Stimulated activated CD8-positive, alpha-beta memory T cell treated with anti-CD3 and anti-CD28 coated beads, Interleukin-15, amount 100 ng/mL, for 24 hours (primary cell): ENCODE measurements at regions not wholly inside any gene's neighbourhood (a gene's known extent, or its start where the extent isn't known, plus 50 kb on each side); places are given as distances from the start of the nearest gene placed in this dataset.
"Not testable (repeated sequence)": the region's sequence is repeated elsewhere in the genome, so short reads cannot be mapped to it uniquely, and the experiment has no call there.

Source experiments
- DNase-seq: peaks from one replicate; pipeline ENCODE4 v3.0.0-alpha.2; 2020; ENCODE audit warnings: low read depth

- no peak for DNase-seq
Observed at GRCh38 chr2:9708683-9709538, 78.1 kb upstream of the YWHAQ start.

GRCh38 chr2:9709539-9710285, 78.9 kb upstream of the YWHAQ start:
- DNase-seq = no peak

DNA sequence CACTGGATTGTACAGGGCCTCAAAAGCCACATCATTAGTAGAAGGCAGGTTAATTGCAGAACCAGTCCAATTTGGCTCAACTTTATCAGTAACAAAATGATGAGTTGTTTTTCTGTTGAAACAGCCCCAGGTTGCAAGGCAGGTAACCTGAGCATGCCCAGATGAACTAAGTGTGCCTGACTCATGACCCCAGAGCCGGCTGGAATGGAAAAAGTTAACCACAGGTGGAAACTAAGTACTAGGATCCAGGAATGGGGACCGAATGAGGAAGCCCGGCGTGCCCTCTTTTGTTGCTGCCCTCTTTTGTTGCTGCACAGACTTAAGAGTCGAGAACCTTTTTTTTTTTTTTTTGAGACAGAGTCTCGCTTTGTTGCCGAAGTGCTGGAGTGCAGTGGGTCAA, 79.5 kb upstream of the YWHAQ start:
- DNase-seq = no peak

GRCh38 chr2:9712263-9712662, 81.5 kb upstream of the YWHAQ start:
- DNase-seq = no peak

GRCh38 chr2:9714630-9715214, 83.9 kb upstream of the YWHAQ start:
- no peak for DNase-seq

DNA sequence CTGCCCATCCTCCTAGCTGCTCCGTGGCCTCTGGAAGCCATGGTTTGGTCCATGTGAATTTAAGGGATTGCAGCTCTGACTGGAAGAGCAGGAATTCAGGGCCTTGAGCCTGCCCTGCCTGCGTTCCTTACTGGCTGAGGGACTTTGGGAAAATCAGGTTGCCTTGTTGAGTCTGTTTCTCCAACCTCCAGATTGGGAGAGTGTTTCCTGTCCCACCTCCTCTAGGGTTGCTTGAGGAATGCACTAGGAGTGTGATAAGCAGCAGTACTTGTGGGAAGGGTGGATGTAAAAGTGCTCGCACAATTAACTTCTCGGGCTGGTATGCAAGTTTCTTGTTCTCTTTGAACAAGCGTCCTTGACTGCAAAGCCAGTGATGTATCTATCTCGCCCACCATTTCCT, 84.4 kb upstream of the YWHAQ start:
- no peak for DNase-seq

- DNase-seq = no peak
Observed at GRCh38 chr2:9717886-9718451, 87.2 kb upstream of the YWHAQ start.

DNA sequence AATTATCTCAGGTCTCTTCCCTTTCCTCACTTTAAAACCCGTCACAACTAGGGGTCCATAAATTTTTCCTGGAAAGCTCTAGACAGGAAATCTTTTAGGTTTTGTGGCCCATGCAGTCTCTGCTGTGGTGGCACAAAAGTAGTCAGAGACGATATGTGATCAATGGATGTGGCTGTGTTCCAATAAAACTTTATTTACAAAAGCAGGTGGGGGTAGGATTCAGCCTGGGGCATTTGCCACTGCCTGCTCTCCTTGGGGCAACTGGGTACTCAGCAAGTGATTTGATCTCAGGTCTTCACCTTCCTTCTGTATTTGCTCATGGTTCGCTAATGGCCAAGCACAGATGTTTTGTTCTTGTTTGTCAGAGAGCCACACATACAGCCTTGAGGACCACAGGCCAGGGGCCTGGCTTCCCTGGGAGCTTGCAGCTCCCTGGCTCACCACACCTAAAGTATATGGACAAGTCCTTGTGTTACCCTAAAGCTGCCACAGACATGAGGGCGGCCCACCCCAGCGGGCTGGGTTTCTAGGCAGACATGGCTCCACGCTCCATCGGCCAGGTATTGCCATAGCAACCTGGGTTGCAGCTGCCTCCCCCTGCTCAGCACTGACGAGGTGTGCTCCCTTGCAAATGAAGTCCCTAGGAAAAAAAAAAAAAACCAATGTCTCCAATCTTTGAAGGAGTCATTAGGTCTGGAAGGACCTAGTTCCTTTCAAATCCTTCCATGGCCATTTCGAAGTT, 89.7 kb upstream of the YWHAQ start:
- DNase-seq = no peak

GRCh38 chr2:9721344-9721743, 90.5 kb upstream of the YWHAQ start:
- no peak for DNase-seq

DNA sequence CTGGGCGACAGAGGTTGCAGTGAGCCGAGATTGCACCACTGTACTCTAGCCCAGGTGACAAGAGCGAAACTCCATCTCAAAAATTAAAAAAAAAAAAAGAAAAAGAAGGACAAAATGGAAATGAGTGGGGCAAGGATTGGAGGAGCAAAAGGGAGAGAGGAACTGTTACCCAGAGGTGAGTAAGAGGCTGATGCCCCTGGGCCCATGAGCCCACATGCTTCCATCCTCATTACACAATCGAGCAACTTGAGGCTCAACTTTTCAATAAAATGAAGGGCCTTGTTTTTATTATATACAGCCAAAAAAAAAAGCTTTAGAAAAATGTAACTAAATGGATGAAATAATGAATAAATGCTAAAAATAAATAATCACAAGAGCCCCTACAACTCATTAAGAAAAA, 91.7 kb upstream of the YWHAQ start:
- no peak for DNase-seq

- DNase-seq = no peak
Observed at GRCh38 chr2:9724565-9724964, 93.8 kb upstream of the YWHAQ start.

DNA sequence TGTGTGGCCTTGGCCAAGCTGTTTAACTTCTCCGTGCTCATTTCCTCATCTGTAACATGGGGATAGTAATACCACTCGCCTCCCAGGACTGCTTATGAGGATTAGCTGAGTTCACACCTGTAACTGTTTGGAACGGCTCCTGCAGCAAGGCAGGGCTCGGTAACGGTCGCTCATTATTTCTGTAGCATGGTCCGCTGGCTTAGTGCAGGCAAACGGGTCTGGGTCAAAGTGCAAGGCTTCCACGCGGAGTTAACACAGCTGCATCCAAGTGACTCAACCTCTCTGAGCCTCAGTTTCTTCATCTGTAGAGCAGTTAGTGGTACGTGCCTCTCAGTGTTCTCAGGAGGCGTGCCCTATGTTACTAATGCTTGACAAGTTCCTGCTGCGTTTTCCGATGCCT, 94.3 kb upstream of the YWHAQ start:
- no peak for DNase-seq

DNA sequence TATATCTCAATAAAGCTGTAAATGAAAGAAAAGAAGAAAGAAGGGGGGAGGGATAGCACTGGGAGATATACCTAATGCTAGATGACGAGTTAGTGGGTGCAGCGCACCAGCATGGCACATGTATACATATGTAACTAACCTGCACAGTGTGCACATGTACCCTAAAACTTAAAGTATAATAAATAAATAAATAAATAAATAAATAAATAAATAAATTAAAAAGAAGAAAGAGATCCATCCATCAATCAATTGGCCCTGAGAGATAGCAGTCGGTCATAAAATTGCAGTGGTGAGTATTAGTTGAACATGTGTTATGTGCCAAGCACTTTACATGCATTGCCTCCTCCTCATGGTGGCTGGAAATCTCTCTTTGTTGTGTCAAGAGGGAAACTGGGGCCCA, 95.2 kb upstream of the YWHAQ start:
- DNase-seq = not testable (repeated sequence)

DNA sequence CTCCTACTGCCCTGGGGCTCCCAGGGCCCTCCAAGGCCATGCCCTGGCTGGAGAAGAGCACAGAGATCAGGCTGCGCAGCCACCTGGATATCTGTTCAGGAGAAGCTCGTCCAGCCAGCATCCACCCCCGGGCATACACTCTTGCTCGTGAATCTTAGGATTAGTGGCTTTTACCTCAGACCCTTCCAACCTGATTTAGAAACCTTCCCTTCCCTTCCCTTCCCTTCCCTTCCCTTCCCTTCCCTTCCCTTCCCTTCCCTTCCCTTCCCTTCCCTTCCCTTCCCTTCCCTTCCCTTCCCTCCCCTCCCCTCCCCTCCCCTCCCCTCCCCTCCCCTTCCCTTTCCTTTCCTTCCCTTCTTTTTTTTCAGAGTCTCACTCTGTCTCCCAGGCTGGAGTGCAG, 99.7 kb upstream of the YWHAQ start:
- DNase-seq = not testable (repeated sequence)

DNA sequence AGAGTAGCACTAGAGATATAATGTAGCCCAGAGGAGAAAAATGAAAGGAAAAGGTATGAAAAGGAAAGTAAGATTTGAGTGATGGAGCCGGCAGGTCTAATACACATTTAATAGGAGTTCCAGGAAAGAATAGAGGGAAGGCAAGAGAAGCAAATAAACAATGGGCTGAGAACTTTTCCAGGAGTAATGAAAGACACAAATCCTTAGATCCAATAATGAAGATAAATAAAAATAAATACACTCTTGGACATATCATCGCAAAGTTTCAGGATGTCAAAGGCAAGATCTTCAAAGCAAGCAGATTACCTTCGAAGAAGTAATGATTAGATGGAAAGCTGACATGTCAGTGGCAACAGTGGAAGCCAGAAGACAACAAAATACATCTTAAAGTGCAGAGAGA, 102.0 kb upstream of the YWHAQ start:
- DNase-seq = no peak

- no peak for DNase-seq
Observed at GRCh38 chr2:9734308-9734707, 103.5 kb upstream of the YWHAQ start.

DNA sequence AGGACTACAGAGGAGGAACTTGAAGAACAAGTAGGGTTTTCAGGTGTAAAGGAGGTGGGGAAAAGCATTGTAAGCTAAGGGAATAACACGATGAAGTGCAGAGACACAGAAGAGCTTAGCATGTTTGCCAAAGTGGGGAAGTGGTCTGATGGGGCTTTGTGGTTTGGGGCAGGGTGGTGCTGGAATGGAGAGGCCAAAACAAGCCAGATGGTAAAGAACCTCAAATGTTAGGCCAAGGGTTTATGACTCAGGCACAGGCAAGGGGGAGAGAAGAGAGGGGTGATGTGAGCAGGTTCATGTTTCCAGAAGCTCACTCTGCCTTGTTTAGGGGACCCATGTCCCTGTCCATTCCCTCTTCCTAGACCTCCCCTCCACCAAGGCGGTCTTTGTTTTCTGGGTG, 104.5 kb upstream of the YWHAQ start:
- no peak for DNase-seq

GRCh38 chr2:9736021-9736420, 105.2 kb upstream of the YWHAQ start:
- no peak for DNase-seq

DNA sequence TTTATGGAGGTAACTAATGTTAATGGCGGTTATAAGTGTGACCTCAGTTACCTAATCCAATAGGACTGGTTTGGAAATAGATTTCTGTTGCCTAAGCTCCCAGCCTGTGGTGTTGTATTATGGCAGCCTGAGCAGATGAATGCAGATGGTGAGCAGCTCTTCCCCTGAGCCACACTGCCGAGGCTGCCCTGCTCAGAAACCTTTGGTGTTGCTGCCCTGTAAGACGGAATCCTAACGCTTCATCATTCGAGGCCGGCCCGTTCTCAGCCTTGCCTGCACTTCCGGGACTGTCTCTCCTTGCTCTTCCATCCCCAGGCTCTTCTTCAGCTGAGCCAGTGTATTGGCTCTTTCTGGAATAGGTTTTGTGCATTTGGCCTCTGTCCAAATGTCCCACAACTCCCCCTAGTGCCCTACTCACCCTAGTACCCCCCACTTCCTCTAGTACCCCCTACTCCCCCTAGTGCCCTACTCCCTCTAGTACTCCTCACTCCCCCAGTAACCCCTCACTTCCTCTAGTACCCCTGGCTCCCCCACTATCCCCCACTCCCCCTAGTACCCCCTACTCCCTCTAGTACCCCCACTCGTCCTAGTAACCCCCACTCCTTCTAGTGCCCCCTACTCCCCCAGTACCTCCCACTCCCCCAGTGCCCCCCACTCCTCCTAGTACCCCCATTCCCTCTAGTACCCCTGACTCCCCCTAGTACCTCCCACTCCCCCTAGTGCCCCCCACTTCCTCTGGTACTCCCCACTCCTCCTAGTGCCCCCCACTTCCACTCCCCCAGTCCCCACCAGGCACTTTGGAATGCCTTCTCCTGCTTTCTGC, 106.0 kb upstream of the TAF1B start:
- DNase-seq = no peak

DNA sequence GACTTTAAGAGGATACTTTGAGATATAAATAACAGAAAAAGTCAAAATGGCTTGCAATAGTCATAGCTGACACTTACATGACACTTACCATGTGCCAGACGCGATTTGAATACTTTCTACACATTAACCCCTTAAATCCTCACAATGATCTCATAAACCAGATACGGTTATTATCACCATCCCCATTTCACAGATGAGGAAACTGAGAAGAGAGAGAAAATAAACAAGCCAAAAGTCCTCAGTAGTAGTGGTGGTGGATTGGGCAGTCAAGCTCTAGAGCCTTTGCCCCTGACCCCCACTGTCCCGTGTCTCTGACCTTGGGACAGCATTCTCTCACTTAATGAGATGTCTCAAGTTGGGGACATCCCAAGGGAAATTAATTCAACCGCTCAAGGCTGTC, 105.2 kb upstream of the TAF1B start:
- DNase-seq = no peak
